GM10248 (cell line): ENCODE measurements at regions not wholly inside any gene's neighbourhood (a gene's known extent, or its start where the extent isn't known, plus 50 kb on each side); places are given as distances from the start of the nearest gene placed in this dataset.

Experiments used
- CTCF ChIA-PET: fragments of 300-600 bp; sonication (Branson Sonifier 250); formaldehyde crosslinking; extraction: SDS; loops from one replicate; lab custom pipeline; 2021; ENCODE audit warnings: antibody characterized with exemption; lab: Yijun Ruan, JAX
- POLR2A ChIA-PET: fragments of 350-650 bp; sonication (Branson Sonifier 250); formaldehyde crosslinking; extraction: SDS; loops from one replicate; lab custom pipeline; 2020; ENCODE audit warnings: antibody characterized with exemption; lab: Yijun Ruan, JAX
- DNase-seq: peaks from one replicate; pipeline ENCODE4 v3.0.0; 2012; ENCODE audit errors: extremely low spot score
- CTCF ChIP-seq: IDR thresholded peaks from 2 replicates; pipeline ENCODE4 v1.5.1; 2012; ENCODE audit warnings: mild to moderate bottlenecking, low read depth; ENCODE audit errors: extremely low read depth, missing control alignments, control extremely low read depth

GRCh38 chr12:42924482-42924881 lies 334.9 kb upstream of the PRICKLE1 start:
- DNase-seq = no peak
- no peak for TF ChIP-seq CTCF
- ChIA-PET POLR2A (no interaction called here), CTCF (interaction anchor here (1.1 to 1.6 kb wide), 2 partner anchors 9 to 22 kb away, joined by 3 to 4 read pairs; no protein-coding TSS in a partner anchor)

GRCh38 chr12:42923583-42923982 lies 334.0 kb upstream of the PRICKLE1 start:
- TF ChIP-seq CTCF = no peak
- POLR2A ChIA-PET = no interaction called here
- no peak for DNase-seq
- CTCF ChIA-PET = interaction anchor here (1.1 to 1.6 kb wide), 2 partner anchors 10 to 21 kb away, joined by 3 to 4 read pairs; no protein-coding TSS in a partner anchor

GRCh38 chr12:42923156-42923555 lies 333.6 kb upstream of the PRICKLE1 start:
- POLR2A ChIA-PET = no interaction called here
- CTCF ChIA-PET = no interaction called here
- no peak for TF ChIP-seq CTCF
- no peak for DNase-seq

GRCh38 chr12:42922505-42922850 lies 332.9 kb upstream of the PRICKLE1 start:
- TF ChIP-seq CTCF = no peak
- CTCF ChIA-PET = no interaction called here

GRCh38 chr12:42921741-42922504 lies 332.4 kb upstream of the PRICKLE1 start:
- TF ChIP-seq CTCF = no peak
- POLR2A ChIA-PET = no interaction called here
- CTCF ChIA-PET = no interaction called here
- DNase-seq = no peak

More at GRCh38 chr12:42922505-42922850, 332.9 kb upstream of the PRICKLE1 start:
- no peak for DNase-seq
- POLR2A ChIA-PET = no interaction called here

GRCh38 chr12:42919691-42920090 lies 330.1 kb upstream of the PRICKLE1 start:
- TF ChIP-seq CTCF = no peak
- POLR2A ChIA-PET = no interaction called here
- DNase-seq = no peak
- CTCF ChIA-PET = interaction anchor here (1.0 to 1.5 kb wide), 2 partner anchors 13 to 18 kb away, joined by 4 read pairs; no protein-coding TSS in a partner anchor
